DMS153 treated with DMSO at 0.1 percent for 48 hours (cell line): ENCODE measurements at regions not wholly inside any gene's neighbourhood (a gene's known extent, or its start where the extent isn't known, plus 50 kb on each side); places are given as distances from the start of the nearest gene placed in this dataset.

ENCODE experiments used
- DNase-seq: peaks from one replicate; lab custom pipeline; 2025; ENCODE audit not compliant: unreplicated experiment; lab: John Stamatoyannopoulos, UW

GRCh38 chr4:152039023-152039481, 278.2 kb upstream of the GATB start:
- no peak for DNase-seq

GRCh38 chr4:152038238-152038637, 277.4 kb upstream of the GATB start:
- DNase-seq = no peak

- no peak for DNase-seq
These were observed 276.6 kb upstream of the GATB start for GRCh38 chr4:152037435-152037834.

DNA sequence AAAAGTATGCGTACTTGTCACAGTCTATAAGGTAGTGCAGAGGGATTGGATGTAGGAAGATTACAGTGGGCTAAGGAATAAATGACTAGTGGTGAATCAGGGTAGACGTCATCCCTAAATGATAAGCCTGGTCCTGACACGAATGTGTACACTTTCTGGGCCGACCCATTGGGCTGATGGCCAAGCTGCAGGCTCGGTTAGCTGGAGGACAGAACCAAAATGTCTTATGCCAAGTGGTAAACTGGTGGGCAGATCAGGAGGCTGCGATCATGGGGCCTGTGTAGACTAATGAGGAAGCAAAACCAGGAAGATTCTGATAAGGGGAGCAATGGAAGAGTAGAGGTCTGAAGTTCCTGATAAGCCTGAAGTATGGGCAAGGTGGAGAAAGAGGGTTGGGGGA, 272.8 kb upstream of the GATB start:
- DNase-seq = no peak

GRCh38 chr4:152032722-152033131, 271.9 kb upstream of the GATB start:
- DNase-seq = no peak

- no peak for DNase-seq
These were observed 268.8 kb upstream of the GATB start for GRCh38 chr4:152029631-152030030.

GRCh38 chr4:152028131-152028530, 267.3 kb upstream of the GATB start:
- DNase-seq = no peak

- DNase-seq = no peak
These were observed 264.1 kb upstream of the GATB start for GRCh38 chr4:152024881-152025280.

DNA sequence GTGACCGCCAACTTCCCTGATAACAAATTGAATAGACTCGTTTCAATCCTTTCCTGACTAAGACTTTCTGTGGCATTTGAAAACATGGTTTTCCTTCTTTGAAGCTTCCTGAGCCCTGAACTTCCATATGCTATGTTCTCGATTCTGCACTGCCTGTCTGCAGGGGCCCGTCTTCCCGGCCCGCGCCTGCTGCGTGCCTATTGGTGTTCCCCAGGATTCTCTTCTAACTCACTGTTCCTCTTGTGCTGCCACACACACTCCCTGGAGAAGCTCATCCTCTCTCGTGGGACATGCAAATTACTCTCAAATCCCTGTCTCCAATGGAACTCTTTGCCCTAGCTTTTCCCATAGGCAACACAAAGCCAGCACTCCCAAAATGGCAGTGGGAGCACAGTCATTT, 262.9 kb upstream of the GATB start:
- DNase-seq = no peak

DNA sequence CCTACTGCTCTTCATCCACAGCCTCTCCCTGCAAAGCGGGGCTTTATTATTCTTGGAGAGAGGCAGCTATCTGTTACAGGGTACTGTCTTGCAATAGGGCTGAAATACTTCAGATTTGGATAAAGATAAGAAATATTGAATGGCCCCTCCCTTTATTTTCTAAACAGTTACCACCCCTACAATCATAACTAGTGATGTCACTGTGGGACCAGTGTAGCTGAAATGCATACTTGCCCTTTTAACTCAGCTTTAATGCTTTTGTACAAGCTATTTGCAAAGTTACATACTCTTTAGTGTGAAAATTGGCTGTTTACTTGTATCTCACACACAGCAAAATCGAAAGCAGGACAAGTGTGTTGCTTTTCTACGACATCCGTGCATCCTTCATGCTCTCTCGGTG, 261.7 kb upstream of the GATB start:
- no peak for DNase-seq

- DNase-seq = no peak
These were observed 261.1 kb upstream of the GATB start for GRCh38 chr4:152021788-152022438.

- no peak for DNase-seq
These were observed 259.3 kb upstream of the GATB start for GRCh38 chr4:152020073-152020472.

DNA sequence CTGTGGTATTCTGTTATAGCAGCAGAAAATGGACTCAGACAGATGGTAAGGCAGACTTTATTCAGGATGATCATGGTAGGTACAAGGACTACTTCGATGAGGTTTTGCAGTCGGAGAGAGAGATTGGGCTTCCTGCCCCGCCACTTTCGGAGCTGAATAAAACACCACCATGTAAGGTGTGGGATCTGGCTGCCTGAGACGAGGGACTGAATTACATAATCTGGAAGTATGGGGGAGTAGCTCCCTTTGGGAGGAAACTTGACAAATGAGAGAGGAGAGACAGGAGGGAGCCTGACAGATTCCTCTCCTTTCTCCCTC, 255.5 kb upstream of the GATB start:
- DNase-seq = no peak

DNA sequence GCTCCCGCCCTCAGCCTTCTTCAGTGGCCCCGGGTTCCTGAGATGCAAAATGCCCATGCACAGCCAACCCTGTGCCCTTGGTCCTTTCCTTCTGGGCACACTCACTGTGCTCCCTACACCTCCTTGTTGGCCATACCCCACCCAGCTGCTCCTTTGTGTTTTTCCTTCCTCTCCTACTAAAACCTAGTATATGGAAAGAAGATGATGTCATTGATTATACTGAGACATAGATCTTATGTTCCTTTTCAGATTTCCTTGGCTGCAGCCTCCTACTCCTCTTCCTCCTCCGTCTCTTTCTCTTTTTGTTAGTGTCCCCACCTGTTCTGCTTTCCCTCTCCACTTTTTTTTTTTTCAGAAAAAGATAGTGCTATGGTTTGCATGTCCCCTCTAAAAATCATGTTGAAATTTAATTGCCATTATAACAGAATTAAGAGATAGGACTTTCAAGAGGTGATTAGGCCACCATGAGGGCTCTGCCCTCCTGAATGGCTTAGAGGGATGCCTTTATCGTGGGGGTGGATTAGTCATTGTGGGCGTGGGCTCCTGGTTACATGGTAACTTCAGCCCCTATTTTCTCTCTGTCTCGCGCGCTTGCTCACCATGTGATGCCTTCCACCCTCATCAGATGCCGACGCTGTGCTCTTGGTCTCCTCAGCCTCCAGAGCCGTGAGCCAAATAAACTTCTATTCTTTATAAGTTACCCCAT, 254.9 kb upstream of the GATB start:
- no peak for DNase-seq

DNA sequence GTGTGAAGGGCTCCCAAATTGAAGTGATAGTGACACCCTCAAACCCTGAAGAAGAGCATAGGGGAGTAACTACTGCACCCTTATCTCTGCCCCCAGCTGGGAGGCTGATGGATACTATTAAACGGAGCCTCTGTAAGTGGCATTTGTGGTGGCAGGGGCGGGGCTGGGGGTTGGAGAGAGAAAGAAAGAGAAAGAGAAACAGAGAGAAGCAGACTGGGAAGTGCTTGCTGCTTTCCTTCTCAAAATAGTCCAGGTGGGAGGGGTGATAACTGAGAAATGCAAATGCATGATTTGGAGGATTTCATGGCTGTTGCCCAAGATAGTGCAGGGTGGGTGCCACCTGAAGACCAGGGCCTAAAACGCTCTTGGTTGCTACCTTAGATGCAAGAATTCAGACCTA, 253.5 kb upstream of the GATB start:
- no peak for DNase-seq

DNA sequence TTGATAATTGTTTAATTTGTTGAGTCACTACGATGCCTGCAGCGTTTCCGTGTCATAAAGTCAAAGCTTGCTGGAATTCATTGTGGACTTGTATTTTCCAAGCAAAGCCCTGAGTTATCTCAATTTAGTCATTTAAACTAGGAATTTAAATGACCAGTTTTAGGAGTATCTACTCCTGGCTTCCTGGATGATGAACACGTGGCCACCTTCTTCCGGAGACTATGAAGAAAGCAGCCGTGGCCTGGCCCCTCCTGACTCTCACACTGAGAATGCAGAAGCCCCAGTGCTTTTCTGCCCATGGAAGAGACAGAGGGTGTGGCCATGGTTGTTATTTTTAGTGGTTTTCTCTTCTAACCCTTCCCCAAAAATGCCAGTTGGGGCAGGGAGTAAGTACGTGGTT, 250.7 kb upstream of the GATB start:
- no peak for DNase-seq

DNA sequence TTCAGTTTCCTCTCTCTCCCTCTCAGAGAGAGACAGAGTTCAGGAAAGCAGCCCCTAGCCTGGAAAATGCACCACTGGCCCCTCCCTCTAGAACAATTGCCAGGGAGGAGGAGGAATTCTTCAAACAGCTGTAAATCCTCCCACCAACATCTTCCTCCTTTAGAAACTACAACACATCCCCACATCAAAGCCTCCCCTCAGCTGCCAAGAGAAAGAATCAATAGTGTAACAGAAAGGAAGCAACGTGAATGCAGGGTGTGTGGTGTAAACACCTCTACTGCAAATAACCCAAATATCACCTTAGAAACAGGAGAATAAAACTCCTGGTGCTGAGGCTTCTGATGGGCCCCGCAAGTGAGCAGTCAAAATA, 249.9 kb upstream of the GATB start:
- DNase-seq = no peak

GRCh38 chr4:152009983-152010709, 249.3 kb upstream of the GATB start:
- no peak for DNase-seq

DNA sequence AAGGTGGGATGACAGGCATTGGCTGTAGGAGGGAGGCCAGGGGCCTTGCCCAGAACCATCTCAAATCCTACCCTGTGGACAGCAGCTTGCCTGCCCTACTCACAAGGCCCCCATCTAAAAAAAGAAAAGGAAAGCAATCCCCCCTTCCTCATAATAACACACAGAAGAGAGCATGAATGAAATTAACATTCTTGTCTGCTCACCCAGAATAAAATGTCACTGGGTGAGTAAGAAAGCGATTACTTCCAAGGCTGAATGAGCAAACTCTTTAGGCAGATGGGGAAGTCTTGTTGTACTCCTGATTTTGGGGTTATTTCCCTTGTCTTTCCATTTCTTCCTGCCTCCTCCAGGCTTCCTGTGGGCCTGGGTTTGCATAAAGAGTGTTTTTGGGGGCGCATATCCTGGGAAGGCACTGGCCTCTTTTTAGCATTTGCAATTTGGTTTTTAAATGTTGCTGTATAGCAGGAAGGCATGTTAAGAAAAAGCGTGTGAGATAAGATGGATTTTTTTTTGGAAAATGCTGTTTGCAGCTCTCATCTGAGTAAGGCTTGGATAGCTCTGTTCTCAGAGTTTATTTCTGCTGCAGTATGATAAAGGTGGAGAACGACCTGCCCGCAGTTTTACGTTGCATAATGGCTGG, 248.3 kb upstream of the GATB start:
- no peak for DNase-seq

GRCh38 chr4:152007111-152007510, 246.3 kb upstream of the GATB start:
- DNase-seq = no peak

DNA sequence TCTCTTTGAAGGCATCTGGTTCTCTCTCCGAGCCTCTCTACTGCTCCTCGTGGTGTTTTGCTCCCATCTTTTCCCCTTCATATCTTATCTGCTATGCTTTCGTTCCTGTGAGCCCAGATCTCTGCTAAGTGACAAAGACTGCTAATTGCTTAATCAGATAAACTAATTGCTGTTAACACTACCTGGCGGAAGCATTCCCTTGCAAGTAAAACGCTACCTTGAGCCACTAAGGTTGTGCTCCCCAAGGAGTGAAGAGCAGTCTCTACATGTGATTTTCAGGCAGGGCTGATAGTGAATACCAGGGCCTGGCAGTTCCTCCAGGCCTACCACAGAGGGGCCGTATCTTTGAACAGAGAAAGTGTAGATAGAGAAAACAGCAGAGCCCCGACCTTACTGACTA, 244.0 kb upstream of the GATB start:
- DNase-seq = no peak

DNA sequence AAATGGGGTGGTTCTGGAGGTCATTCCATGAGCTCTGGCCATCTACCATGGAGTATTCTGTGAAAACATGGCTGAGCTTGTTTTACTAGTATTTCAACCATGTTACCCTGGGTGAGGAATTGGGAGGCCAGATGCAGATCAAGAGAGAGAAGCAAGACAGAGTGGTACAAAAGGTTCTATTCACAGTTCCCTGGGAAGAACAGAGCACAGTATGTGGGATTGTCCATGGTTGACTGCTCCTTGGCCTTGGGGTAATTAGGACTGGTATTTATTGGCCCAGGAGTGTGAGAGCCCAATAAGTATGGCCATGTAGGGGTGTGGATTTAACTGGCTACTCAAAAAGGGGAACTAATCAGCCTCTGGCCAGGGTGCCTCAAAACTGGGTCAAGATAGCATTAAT, 239.7 kb upstream of the GATB start:
- DNase-seq = no peak
